Peyer's patch (tissue), 4 donors: ENCODE measurements at regions not wholly inside any gene's neighbourhood (a gene's known extent, or its start where the extent isn't known, plus 50 kb on each side); places are given as distances from the start of the nearest gene placed in this dataset.

Source experiments
- DNase-seq, 3 donors: peaks; one replicate each; pipeline ENCODE4 v3.0.0-alpha.2; 2017 to 2019
- H3K27ac ChIP-seq, 4 donors: fragments of 200-600 bp; sonication (generic); one replicate each; pipeline ENCODE4 v1.5.1; 2016 to 2019
- H3K27me3 ChIP-seq, 2 donors: fragments of 200-600 bp; sonication (generic); one replicate each; pipeline ENCODE4 v1.5.1; 2019
- H3K36me3 ChIP-seq, 3 donors: fragments of 200-600 bp; sonication (generic); one replicate each; pipeline ENCODE4 v1.5.1; 2016 to 2019
- H3K4me1 ChIP-seq, 4 donors: fragments of 200-600 bp; sonication (generic); one replicate each; pipeline ENCODE4 v1.5.1; 2016 to 2019
- H3K4me3 ChIP-seq, 4 donors: fragments of 200-600 bp; sonication (generic); 1 replicate in 3 of 4; 2 replicates in 1 of 4; pipeline ENCODE4 v1.5.1; 2016 to 2019; ENCODE audit warnings: mild to moderate bottlenecking in 1 of 4
- H3K9me3 ChIP-seq, 4 donors: fragments of 200-600 bp; sonication (generic); one replicate each; pipeline ENCODE4 v1.5.1; 2016 to 2019; ENCODE audit warnings: mild to moderate bottlenecking in 1 of 4
- POLR2A ChIP-seq, 2 donors: fragments of 450-650 bp; IDR thresholded peaks; one replicate each; pipeline ENCODE4 v1.5.1; 2017; ENCODE audit warnings: antibody characterized with exemption in 2 of 2, mild to moderate bottlenecking in 2 of 2, moderate library complexity in 2 of 2
- TF ChIP-seq, protein P1 (sequence below), 6 experiments: fragments of 450-650 bp in 4 of 6; fragments of 200-600 bp in 2 of 6; sonication (generic) in 1 of 6; IDR thresholded peaks; one replicate each; pipeline ENCODE4 v1.5.1; 2017 to 2019; ENCODE audit warnings: antibody characterized with exemption in 6 of 6, mild to moderate bottlenecking in 3 of 6, moderate library complexity in 1 of 6

- Histone ChIP-seq H3K4me3 (no peak overlapping the region), H3K4me1 (no peaks in the 10 kb centered on the region), H3K36me3 (no peaks in the 10 kb centered on the region), H3K9me3 (no peaks in the 10 kb centered on the region), H3K27ac (no peak overlapping the region), H3K27me3 (no peaks in the 10 kb centered on the region)
- no peak for DNase-seq
- TF ChIP-seq POLR2A (IDR thresholded peaks at IDR 0.05) = no peak
- TF ChIP-seq, protein P1, sequence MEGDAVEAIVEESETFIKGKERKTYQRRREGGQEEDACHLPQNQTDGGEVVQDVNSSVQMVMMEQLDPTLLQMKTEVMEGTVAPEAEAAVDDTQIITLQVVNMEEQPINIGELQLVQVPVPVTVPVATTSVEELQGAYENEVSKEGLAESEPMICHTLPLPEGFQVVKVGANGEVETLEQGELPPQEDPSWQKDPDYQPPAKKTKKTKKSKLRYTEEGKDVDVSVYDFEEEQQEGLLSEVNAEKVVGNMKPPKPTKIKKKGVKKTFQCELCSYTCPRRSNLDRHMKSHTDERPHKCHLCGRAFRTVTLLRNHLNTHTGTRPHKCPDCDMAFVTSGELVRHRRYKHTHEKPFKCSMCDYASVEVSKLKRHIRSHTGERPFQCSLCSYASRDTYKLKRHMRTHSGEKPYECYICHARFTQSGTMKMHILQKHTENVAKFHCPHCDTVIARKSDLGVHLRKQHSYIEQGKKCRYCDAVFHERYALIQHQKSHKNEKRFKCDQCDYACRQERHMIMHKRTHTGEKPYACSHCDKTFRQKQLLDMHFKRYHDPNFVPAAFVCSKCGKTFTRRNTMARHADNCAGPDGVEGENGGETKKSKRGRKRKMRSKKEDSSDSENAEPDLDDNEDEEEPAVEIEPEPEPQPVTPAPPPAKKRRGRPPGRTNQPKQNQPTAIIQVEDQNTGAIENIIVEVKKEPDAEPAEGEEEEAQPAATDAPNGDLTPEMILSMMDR (IDR thresholded peaks at IDR 0.05) = no peak
Measured at GRCh38 chr2:18663861-18664260, 74.5 kb upstream of the NT5C1B start.

GRCh38 chr2:18662689-18663088, 73.3 kb upstream of the NT5C1B start:
- Histone ChIP-seq H3K4me1 (no peaks in the 10 kb centered on the region), H3K27me3 (no peaks in the 10 kb centered on the region), H3K36me3 (no peaks in the 10 kb centered on the region), H3K4me3 (no peak overlapping the region), H3K9me3 (no peaks in the 10 kb centered on the region), H3K27ac (no peak overlapping the region)
- TF ChIP-seq, protein P1 (IDR thresholded peaks at IDR 0.05) = no peak
- no peak for TF ChIP-seq POLR2A (IDR thresholded peaks at IDR 0.05)
- no peak for DNase-seq

DNA sequence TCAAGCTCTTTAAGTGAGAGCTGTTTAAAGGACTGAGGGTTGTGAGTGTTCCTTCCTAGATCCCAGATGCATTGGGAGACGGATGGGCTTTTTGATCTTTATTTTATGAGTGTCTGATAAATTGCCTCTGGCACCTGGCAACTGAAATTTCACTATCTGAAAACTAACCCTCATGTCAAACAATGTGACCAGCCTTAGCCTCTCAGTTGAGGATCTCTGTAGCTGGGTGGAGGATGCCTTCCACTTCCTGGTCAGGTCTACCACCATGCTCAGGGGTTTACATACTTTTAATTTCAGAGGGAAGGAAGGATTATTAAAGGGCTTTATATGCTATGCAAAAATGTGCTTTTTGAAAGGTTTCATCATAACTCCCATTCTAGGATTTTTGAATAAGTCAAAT, 70.5 kb upstream of the NT5C1B start:
- TF ChIP-seq, protein P1 (IDR thresholded peaks at IDR 0.05) = no peak
- TF ChIP-seq POLR2A (IDR thresholded peaks at IDR 0.05) = no peak

DNA sequence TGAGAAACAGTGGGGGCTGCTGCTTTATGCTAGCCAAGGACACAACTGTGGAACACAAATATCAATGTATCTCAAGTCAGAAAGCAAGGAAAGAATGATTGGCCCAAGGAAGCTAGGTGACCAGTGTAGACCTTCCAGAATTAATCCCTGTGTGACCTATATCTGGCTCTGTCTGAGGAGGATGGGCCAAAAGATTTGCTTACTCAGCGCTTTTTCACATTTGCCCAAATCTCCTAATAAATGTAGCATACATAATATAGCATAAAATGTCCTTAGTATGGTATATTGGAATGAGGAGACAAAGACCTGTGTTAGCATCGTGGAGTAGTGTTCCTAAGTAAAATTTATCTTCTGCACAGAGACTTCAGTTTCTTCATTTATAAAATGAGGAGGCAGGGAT, 66.7 kb upstream of the NT5C1B start:
- DNase-seq = no peak
- Histone ChIP-seq H3K9me3 (no peaks in the 10 kb centered on the region), H3K4me3 (no peak overlapping the region), H3K36me3 (no peaks in the 10 kb centered on the region), H3K27ac (no peak overlapping the region), H3K4me1 (no peaks in the 10 kb centered on the region), H3K27me3 (no peaks in the 10 kb centered on the region)
- TF ChIP-seq, protein P1 (IDR thresholded peaks at IDR 0.05) = no peak
- TF ChIP-seq POLR2A (IDR thresholded peaks at IDR 0.05) = no peak

More for the DNA sequence above, 70.5 kb upstream of the NT5C1B start:
- Histone ChIP-seq H3K27me3 (no peaks in the 10 kb centered on the region), H3K9me3 (no peaks in the 10 kb centered on the region), H3K4me1 (no peaks in the 10 kb centered on the region), H3K36me3 (no peaks in the 10 kb centered on the region), H3K4me3 (no peak overlapping the region), H3K27ac (no peak overlapping the region)
- DNase-seq = no peak

GRCh38 chr2:18651842-18652774, 62.7 kb upstream of the NT5C1B start:
- Histone ChIP-seq H3K4me1 (no peaks in the 10 kb centered on the region), H3K27me3 (no peaks in the 10 kb centered on the region), H3K4me3 (no peak overlapping the region), H3K36me3 (no peaks in the 10 kb centered on the region), H3K27ac (no peak overlapping the region), H3K9me3 (no peaks in the 10 kb centered on the region)
- no peak for DNase-seq
- TF ChIP-seq POLR2A (IDR thresholded peaks at IDR 0.05) = no peak
- TF ChIP-seq, protein P1 (IDR thresholded peaks at IDR 0.05) = no peak
